ENCODE measurements at regions not wholly inside any gene's neighbourhood (a gene's known extent, or its start where the extent isn't known, plus 50 kb on each side); places are given as distances from the start of the nearest gene placed in this dataset.
A peak's percentile ranks its signal among the peaks of the same experiment; 100 is the strongest.

GRCh38 chr14:71208702-71209357 lies 301.6 kb downstream of the PCNX1 start:
- TF ChIP-seq CTCF (IDR thresholded peaks at IDR 0.05; ENCODE audit: low read depth, low read length, missing control alignments) = peak; percentile 27
- DNase-seq (ENCODE audit: extremely low read depth, low read depth) = no peak

GRCh38 chr14:71209888-71210287 lies 302.6 kb downstream of the PCNX1 start:
- TF ChIP-seq CTCF (IDR thresholded peaks at IDR 0.05; ENCODE audit: low read depth, low read length, missing control alignments) = no peak
- H3K4me3 ChIP-seq (replicated peaks; ENCODE audit: low read depth, low read length) = no peak overlapping the region
- peak; percentile 57 for DNase-seq (ENCODE audit: extremely low read depth, low read depth)

More at GRCh38 chr14:71208702-71209357, 301.6 kb downstream of the PCNX1 start:
- H3K4me3 ChIP-seq (replicated peaks; ENCODE audit: low read depth, low read length) = no peak overlapping the region

GRCh38 chr14:71212093-71212492 lies 304.8 kb downstream of the PCNX1 start:
- no peak overlapping the region for H3K4me3 ChIP-seq (replicated peaks; ENCODE audit: low read depth, low read length)
- no peak for DNase-seq (ENCODE audit: extremely low read depth, low read depth)
- TF ChIP-seq CTCF (IDR thresholded peaks at IDR 0.05; ENCODE audit: low read depth, low read length, missing control alignments) = no peak

GRCh38 chr14:71212683-71213107 lies 305.4 kb downstream of the PCNX1 start:
- H3K4me3 ChIP-seq (replicated peaks; ENCODE audit: low read depth, low read length) = no peak overlapping the region
- DNase-seq (ENCODE audit: extremely low read depth, low read depth) = no peak
- TF ChIP-seq CTCF (IDR thresholded peaks at IDR 0.05; ENCODE audit: low read depth, low read length, missing control alignments) = no peak

- DNase-seq (ENCODE audit: extremely low read depth, low read depth) = no peak
- H3K4me3 ChIP-seq (replicated peaks; ENCODE audit: low read depth, low read length) = no peak overlapping the region
- TF ChIP-seq CTCF (IDR thresholded peaks at IDR 0.05; ENCODE audit: low read depth, low read length, missing control alignments) = no peak
Observed at GRCh38 chr14:71214241-71214640, 307.0 kb downstream of the PCNX1 start.

GRCh38 chr14:71220462-71220861 lies 313.2 kb downstream of the PCNX1 start:
- DNase-seq (ENCODE audit: extremely low read depth, low read depth) = no peak
- no peak overlapping the region for H3K4me3 ChIP-seq (replicated peaks; ENCODE audit: low read depth, low read length)
- TF ChIP-seq CTCF (IDR thresholded peaks at IDR 0.05; ENCODE audit: low read depth, low read length, missing control alignments) = no peak

GRCh38 chr14:71221119-71221518 lies 313.9 kb downstream of the PCNX1 start:
- no peak overlapping the region for H3K4me3 ChIP-seq (replicated peaks; ENCODE audit: low read depth, low read length)
- TF ChIP-seq CTCF (IDR thresholded peaks at IDR 0.05; ENCODE audit: low read depth, low read length, missing control alignments) = peak; percentile 31
- DNase-seq (ENCODE audit: extremely low read depth, low read depth) = no peak

Data from HFF-Myc (cell line).